IMR-90 (cell line): ENCODE measurements at regions not wholly inside any gene's neighbourhood (a gene's known extent, or its start where the extent isn't known, plus 50 kb on each side); places are given as distances from the start of the nearest gene placed in this dataset.

Source experiments
- ATAC-seq: fragments of 200-7000 bp; cut with Tn5 transposase; 2 replicates; pipeline ENCODE4 v1.9.1; 2020; ENCODE audit warnings: low read depth, mild to moderate bottlenecking, moderate library complexity
- BruUV-seq: library from RNA; stranded (reverse); fragments of 400-500 nt; replicated peaks from 2 replicates; lab custom pipeline; 2021; lab: Mats Ljungman, UMichigan
- CTCF ChIA-PET: fragments of 300-600 bp; formaldehyde crosslinking; extraction: SDS; loops from one replicate; lab custom pipeline; 2021; ENCODE audit warnings: antibody characterized with exemption; lab: Yijun Ruan, JAX
- POLR2A ChIA-PET: fragments of 300-600 bp; sonication (Branson Sonifier 250); formaldehyde crosslinking; loops from one replicate; lab custom pipeline; 2022; ENCODE audit warnings: antibody characterized with exemption; ENCODE audit not compliant: unreplicated experiment; lab: Charles Lee
- DNase-seq: peaks from one replicate; pipeline ENCODE4 v3.0.0; 2013
- H2AFZ ChIP-seq: replicated peaks from 2 replicates; pipeline ENCODE3; 2013; ENCODE audit warnings: low read length, mild to moderate bottlenecking; ENCODE audit not compliant: poor library complexity
- H2AK5ac ChIP-seq: 2 replicates; pipeline ENCODE4 v1.6.1; 2013; ENCODE audit warnings: low read depth, low read length, inconsistent platforms
- H2AK9ac ChIP-seq: replicated peaks from 2 replicates; pipeline ENCODE3; 2013; ENCODE audit warnings: mild to moderate bottlenecking, low read depth, low read length, moderate library complexity; ENCODE audit not compliant: poor library complexity
- H2BK120ac ChIP-seq: 2 replicates; pipeline ENCODE4 v1.6.1; 2013; ENCODE audit warnings: low read depth, low read length, inconsistent platforms
- H2BK15ac ChIP-seq: 3 replicates; pipeline ENCODE4 v1.6.1; 2013; ENCODE audit warnings: low read depth, low read length, inconsistent platforms
- H2BK20ac ChIP-seq: 2 replicates; pipeline ENCODE4 v1.6.1; 2013; ENCODE audit warnings: low read depth, mild to moderate bottlenecking, inconsistent platforms, low read length, moderate library complexity
- H2BK5ac ChIP-seq: 2 replicates; pipeline ENCODE4 v1.6.1; 2013; ENCODE audit warnings: mild to moderate bottlenecking, low read depth, low read length, inconsistent platforms; ENCODE audit not compliant: poor library complexity, severe bottlenecking
- H3K14ac ChIP-seq: replicated peaks from 2 replicates; pipeline ENCODE4 v1.6.1; 2013; ENCODE audit warnings: low read depth, low read length, inconsistent platforms
- H3K18ac ChIP-seq: 2 replicates; pipeline ENCODE4 v1.6.1; 2013; ENCODE audit warnings: low read depth, low read length, control low read depth
- H3K23ac ChIP-seq: 2 replicates; pipeline ENCODE4 v1.6.1; 2013; ENCODE audit warnings: low read depth, low read length, inconsistent platforms
- H3K27ac ChIP-seq: 2 replicates; pipeline ENCODE4 v1.5.1; 2013; ENCODE audit warnings: mild to moderate bottlenecking, control low read depth, low read length; ENCODE audit not compliant: insufficient read depth
- H3K27me3 ChIP-seq: 2 replicates; pipeline ENCODE4 v1.6.1; 2013; ENCODE audit warnings: low read length; ENCODE audit not compliant: control insufficient read depth, insufficient read depth
- H3K36me3 ChIP-seq: 2 replicates; pipeline ENCODE4 v1.6.1; 2013; ENCODE audit warnings: low read length, mixed read lengths; ENCODE audit not compliant: control insufficient read depth, insufficient read depth
- H3K4ac ChIP-seq: 2 replicates; pipeline ENCODE4 v1.6.1; 2013; ENCODE audit warnings: low read depth, low read length, inconsistent platforms
- H3K4me1 ChIP-seq: 2 replicates; pipeline ENCODE4 v1.6.1; 2013; ENCODE audit warnings: low read length, mixed read lengths; ENCODE audit not compliant: control insufficient read depth, insufficient read depth
- H3K4me2 ChIP-seq: 2 replicates; pipeline ENCODE4 v1.6.1; 2013; ENCODE audit warnings: low read depth, mild to moderate bottlenecking, control low read depth, low read length, moderate library complexity
- H3K4me3 ChIP-seq: 2 replicates; pipeline ENCODE4 v1.5.1; 2013; ENCODE audit warnings: low read depth, mild to moderate bottlenecking, control low read depth, low read length, moderate library complexity; ENCODE audit not compliant: insufficient read depth
- H3K56ac ChIP-seq: 2 replicates; pipeline ENCODE4 v1.6.1; 2013; ENCODE audit warnings: low read length, inconsistent platforms; ENCODE audit not compliant: insufficient read depth; ENCODE audit errors: extremely low read depth
- H3K79me1 ChIP-seq, 2 experiments: 2 replicates each; pipeline ENCODE4 v1.6.1; 2013; ENCODE audit warnings: low read length in 2 of 2, inconsistent platforms in 1 of 2, low read depth in 1 of 2
- H3K9ac ChIP-seq: 2 replicates; pipeline ENCODE4 v1.6.1; 2013; ENCODE audit warnings: low read depth, low read length, control low read depth
- H3K9me1 ChIP-seq: 2 replicates; pipeline ENCODE4 v1.6.1; 2013; ENCODE audit warnings: low read length, inconsistent platforms; ENCODE audit not compliant: insufficient read depth
- H3K9me3 ChIP-seq: 2 replicates; pipeline ENCODE4 v1.6.1; 2013; ENCODE audit warnings: low read length; ENCODE audit not compliant: control insufficient read depth, insufficient read depth
- H4K20me1 ChIP-seq: 2 replicates; pipeline ENCODE4 v1.6.1; 2013; ENCODE audit warnings: low read length, inconsistent platforms; ENCODE audit not compliant: insufficient read depth
- H4K5ac ChIP-seq: 2 replicates; pipeline ENCODE4 v1.6.1; 2013; ENCODE audit warnings: mild to moderate bottlenecking, low read depth, low read length, control low read depth
- H4K8ac ChIP-seq, 2 experiments: 2 replicates each; pipeline ENCODE4 v1.6.1; 2013; ENCODE audit warnings: low read depth in 2 of 2, low read length in 2 of 2, control low read depth in 1 of 2, inconsistent platforms in 1 of 2
- H4K91ac ChIP-seq: 2 replicates; pipeline ENCODE4 v1.6.1; 2013; ENCODE audit warnings: low read depth, low read length, inconsistent platforms; ENCODE audit not compliant: insufficient read depth
- BHLHE40 ChIP-seq: fragments of 150-350 bp; IDR thresholded peaks from 2 replicates; pipeline ENCODE4 v1.6.1; 2016; ENCODE audit warnings: mild to moderate bottlenecking, low read depth, low read length
- CEBPB ChIP-seq: IDR thresholded peaks from 2 replicates; pipeline ENCODE4 v1.6.1; 2012; ENCODE audit warnings: low read depth, low read length, improper control_type of control experiment
- CHD1 ChIP-seq: IDR thresholded peaks from 2 replicates; pipeline ENCODE4 v1.6.1; 2012; ENCODE audit warnings: low read depth, low read length, improper control_type of control experiment
- CTCF ChIP-seq: conservative IDR thresholded peaks from 2 replicates; pipeline ENCODE4 v1.5.1; 2012; ENCODE audit warnings: mild to moderate bottlenecking, low read depth, low read length, improper control_type of control experiment
- FOS ChIP-seq: fragments of 150-350 bp; IDR thresholded peaks from 2 replicates; pipeline ENCODE4 v1.6.1; 2016; ENCODE audit warnings: low read depth, low read length
- MAFK ChIP-seq: IDR thresholded peaks from 2 replicates; pipeline ENCODE4 v1.6.1; 2012; ENCODE audit warnings: low read depth, low read length, improper control_type of control experiment
- MAZ ChIP-seq: IDR thresholded peaks from 2 replicates; pipeline ENCODE4 v1.6.1; 2012; ENCODE audit warnings: low read depth, mild to moderate bottlenecking, low read length, improper control_type of control experiment, moderate library complexity, borderline replicate concordance
- MXI1 ChIP-seq: IDR thresholded peaks from 2 replicates; pipeline ENCODE4 v1.6.1; 2012; ENCODE audit warnings: low read depth, mild to moderate bottlenecking, low read length, moderate library complexity, borderline replicate concordance
- NFE2L2 ChIP-seq: fragments of 150-350 bp; IDR thresholded peaks from 2 replicates; pipeline ENCODE4 v1.6.1; 2016; ENCODE audit warnings: low read depth, mild to moderate bottlenecking, low read length
- POLR2A ChIP-seq: IDR thresholded peaks from 2 replicates; pipeline ENCODE4 v1.6.1; 2012; ENCODE audit warnings: mild to moderate bottlenecking, low read depth, low read length
- RAD21 ChIP-seq: IDR thresholded peaks from 2 replicates; pipeline ENCODE4 v1.6.1; 2012; ENCODE audit warnings: low read length, improper control_type of control experiment
- RCOR1 ChIP-seq: IDR thresholded peaks from 2 replicates; pipeline ENCODE4 v1.6.1; 2012; ENCODE audit warnings: mild to moderate bottlenecking, low read length, improper control_type of control experiment; ENCODE audit not compliant: insufficient replicate concordance
- RFX5 ChIP-seq: IDR thresholded peaks from 2 replicates; pipeline ENCODE4 v1.8.0; 2012; ENCODE audit warnings: low read depth, mild to moderate bottlenecking, low read length, moderate library complexity
- SMC3 ChIP-seq: fragments of 150-350 bp; IDR thresholded peaks from 2 replicates; pipeline ENCODE4 v1.6.1; 2016; ENCODE audit warnings: low read depth, mild to moderate bottlenecking, antibody characterized with exemption, low read length, moderate library complexity
- WGBS, 2 experiments: methylation state at CpG; one replicate each; pipeline versions ENCODE4 v1.1.5 to v1.1.7; 2013; ENCODE audit warnings: missing lambda C conversion rate in 2 of 2; ENCODE audit not compliant: insufficient read length in 1 of 2; ENCODE audit errors: extremely low coverage in 2 of 2; 5-methylcytosine and 5-hydroxymethylcytosine counted together
- dilution Hi-C: fragments of 300-500 bp; cut with HindIII; formaldehyde crosslinking; loops from one replicate; pipeline ENCODE4 v1.14.3; 2018; ENCODE audit warnings: low sequenced_read_pairs; ENCODE audit not compliant: unreplicated experiment
- in situ Hi-C: fragments of 300-500 bp; cut with MboI; formaldehyde crosslinking; loops from 3 replicates; pipeline ENCODE4 v1.14.3; 2019; ENCODE audit warnings: low sequenced_read_pairs, inconsistent platforms, mixed read lengths
- intact Hi-C: fragments of 100-400 bp; cut with micrococcal nuclease; formaldehyde crosslinking; loops from 2 replicates; pipeline ENCODE4 v1.10.0; 2022
- TF ChIP-seq, protein P1 (sequence below): fragments of 150-350 bp; IDR thresholded peaks from 2 replicates; pipeline ENCODE4 v1.6.1; 2017; ENCODE audit warnings: mild to moderate bottlenecking, antibody characterized with exemption, low read length, low read depth
- TF ChIP-seq, protein P2 (sequence below): fragments of 150-350 bp; IDR thresholded peaks from 2 replicates; pipeline ENCODE4 v1.6.1; 2016; ENCODE audit warnings: low read depth, mild to moderate bottlenecking, low read length, moderate library complexity, borderline replicate concordance

- Histone ChIP-seq H3K4ac (peak overlapping the region; percentile 7; the same call in 1 of the 2 replicates), H2AK9ac (no peak overlapping the region), H3K36me3 (no peaks in the 10 kb centered on the region), H3K18ac (no peak overlapping the region), H3K14ac (no peak overlapping the region), H4K5ac (no peak overlapping the region), H3K79me1 (no peaks in the 10 kb centered on the region), H3K9me1 (peaks cover 7% of the 10 kb centered on the region; the same call in 1 of the 2 replicates), H3K56ac (no peak overlapping the region), H2BK120ac (no peak overlapping the region), H3K4me2 (no peak overlapping the region), H2BK15ac (no peak overlapping the region), H3K27me3 (no peaks in the 10 kb centered on the region), H2BK5ac (no peak overlapping the region), H3K4me3 (no peak overlapping the region), H4K20me1 (no peaks in the 10 kb centered on the region), H4K91ac (no peak overlapping the region), H3K4me1 (peaks cover 2% of the 10 kb centered on the region; the same call in 1 of the 2 replicates), H3K23ac (no peak overlapping the region), H2BK20ac (no peak overlapping the region), H2AK5ac (no peak overlapping the region), H2AFZ (no peak overlapping the region), H3K9me3 (no peaks in the 10 kb centered on the region), H3K9ac (no peak overlapping the region), H4K8ac (no peak overlapping the region), H3K27ac (no peak overlapping the region)
- DNase-seq (no peak), ATAC-seq (no peak)
- in situ Hi-C loops, result no loop called here
- WGBS, 2 experiments, result no CpG with 5 or more reads among the region's 1 CpG
- dilution Hi-C loops, result no loop called here
- ChIA-PET POLR2A (no interaction called here), CTCF (interaction anchor here (1.4 kb wide), 1 partner anchor 254 kb away, joined by 3 read pairs; no protein-coding TSS in a partner anchor)
- no peak for TF ChIP-seq CHD1
- TF ChIP-seq CEBPB, result no peak
- TF ChIP-seq FOS, result no peak
- no peak for TF ChIP-seq RCOR1
- TF ChIP-seq CTCF, result no peak
- TF ChIP-seq, protein P1, sequence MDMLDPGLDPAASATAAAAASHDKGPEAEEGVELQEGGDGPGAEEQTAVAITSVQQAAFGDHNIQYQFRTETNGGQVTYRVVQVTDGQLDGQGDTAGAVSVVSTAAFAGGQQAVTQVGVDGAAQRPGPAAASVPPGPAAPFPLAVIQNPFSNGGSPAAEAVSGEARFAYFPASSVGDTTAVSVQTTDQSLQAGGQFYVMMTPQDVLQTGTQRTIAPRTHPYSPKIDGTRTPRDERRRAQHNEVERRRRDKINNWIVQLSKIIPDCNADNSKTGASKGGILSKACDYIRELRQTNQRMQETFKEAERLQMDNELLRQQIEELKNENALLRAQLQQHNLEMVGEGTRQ, result no peak
- TF ChIP-seq NFE2L2, result no peak
- TF ChIP-seq MXI1, result no peak
- no peak for TF ChIP-seq MAZ
- TF ChIP-seq POLR2A, result no peak
- no peak for TF ChIP-seq BHLHE40
- no peak for TF ChIP-seq RAD21
- no peak for TF ChIP-seq MAFK
- TF ChIP-seq RFX5, result no peak
- no peak for TF ChIP-seq SMC3
- TF ChIP-seq, protein P2, sequence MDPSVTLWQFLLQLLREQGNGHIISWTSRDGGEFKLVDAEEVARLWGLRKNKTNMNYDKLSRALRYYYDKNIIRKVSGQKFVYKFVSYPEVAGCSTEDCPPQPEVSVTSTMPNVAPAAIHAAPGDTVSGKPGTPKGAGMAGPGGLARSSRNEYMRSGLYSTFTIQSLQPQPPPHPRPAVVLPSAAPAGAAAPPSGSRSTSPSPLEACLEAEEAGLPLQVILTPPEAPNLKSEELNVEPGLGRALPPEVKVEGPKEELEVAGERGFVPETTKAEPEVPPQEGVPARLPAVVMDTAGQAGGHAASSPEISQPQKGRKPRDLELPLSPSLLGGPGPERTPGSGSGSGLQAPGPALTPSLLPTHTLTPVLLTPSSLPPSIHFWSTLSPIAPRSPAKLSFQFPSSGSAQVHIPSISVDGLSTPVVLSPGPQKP, result no peak
- intact Hi-C loops, result no loop called here
- no TSS peak for BruUV-seq
These were observed 78.8 kb upstream of the ARHGAP29 start for GRCh38 chr1:94316183-94316582.
